ENCODE measurements at regions not wholly inside any gene's neighbourhood (a gene's known extent, or its start where the extent isn't known, plus 50 kb on each side); places are given as distances from the start of the nearest gene placed in this dataset.

DNA sequence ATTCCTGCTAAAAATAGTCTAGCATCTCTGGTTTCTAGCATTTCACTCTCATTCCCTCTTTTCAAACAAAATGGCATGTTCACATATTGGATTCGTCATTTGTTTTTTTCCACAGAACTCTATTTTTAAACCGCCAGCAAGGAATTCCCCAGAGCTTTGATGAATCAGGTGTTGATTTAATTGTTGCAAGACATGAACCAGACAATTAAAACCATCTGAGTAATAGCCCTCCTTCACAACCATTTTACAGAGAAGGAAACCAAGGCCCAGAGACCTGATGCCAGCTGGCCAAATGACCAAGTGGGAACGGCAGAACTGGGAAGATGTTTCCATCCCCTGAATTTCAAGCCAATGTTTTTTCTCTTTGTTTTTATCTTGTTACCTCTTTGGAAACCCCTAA is 167.0 kb downstream of the CAAP1 start:
- H3K36me3 Mint-ChIP-seq (ENCODE audit: insufficient read depth) = no peaks in the 10 kb centered on the region
- H3K4me3 Mint-ChIP-seq (ENCODE audit: low read depth) = no peak overlapping the region
- H3K27me3 Mint-ChIP-seq = peaks cover 4% of the 10 kb centered on the region

DNA sequence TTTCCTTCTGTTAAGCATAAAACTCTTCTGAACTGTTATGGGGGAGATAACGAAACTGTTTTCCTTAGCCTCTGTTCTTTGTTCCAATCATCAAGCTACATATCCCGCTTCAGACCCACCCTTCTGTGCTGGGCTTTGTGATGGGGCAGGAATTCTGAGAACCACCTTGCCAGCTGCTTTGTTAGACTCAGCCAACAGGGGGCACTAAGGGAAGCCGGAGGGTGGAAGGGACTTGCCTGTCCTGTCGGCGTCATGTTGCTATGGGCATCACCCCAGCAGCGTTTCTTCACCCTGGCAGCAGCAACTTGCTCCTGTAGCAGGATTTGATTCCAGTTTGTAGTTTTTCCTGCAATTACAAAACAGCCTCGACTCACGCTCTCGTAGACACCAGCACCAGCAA is 169.1 kb downstream of the CAAP1 start:
- no peak overlapping the region for H3K4me3 Mint-ChIP-seq (ENCODE audit: low read depth)

More for the DNA sequence above, 167.0 kb downstream of the CAAP1 start:
- no peak for TF ChIP-seq CTCF (IDR thresholded peaks at IDR 0.05; ENCODE audit: unreplicated experiment)
- DNase-seq (ENCODE audit: low spot score, unreplicated experiment) = no peak
- H3K4me1 Mint-ChIP-seq (ENCODE audit: low read depth) = peaks cover 8% of the 10 kb centered on the region
- H3K9me3 Mint-ChIP-seq (ENCODE audit: low read depth) = no peaks in the 10 kb centered on the region
- no peak overlapping the region for H3K27ac Mint-ChIP-seq

GRCh38 chr9:26722755-26723154 is 169.8 kb downstream of the CAAP1 start:
- peaks cover 8% of the 10 kb centered on the region for H3K4me1 Mint-ChIP-seq (ENCODE audit: low read depth)
- H3K27me3 Mint-ChIP-seq = peaks cover 4% of the 10 kb centered on the region
- H3K9me3 Mint-ChIP-seq (ENCODE audit: low read depth) = no peaks in the 10 kb centered on the region
- H3K4me3 Mint-ChIP-seq (ENCODE audit: low read depth) = no peak overlapping the region
- no peak for TF ChIP-seq CTCF (IDR thresholded peaks at IDR 0.05; ENCODE audit: unreplicated experiment)
- DNase-seq (ENCODE audit: low spot score, unreplicated experiment) = no peak
- no peak overlapping the region for H3K27ac Mint-ChIP-seq
- H3K36me3 Mint-ChIP-seq (ENCODE audit: insufficient read depth) = no peaks in the 10 kb centered on the region

More for the DNA sequence above, 169.1 kb downstream of the CAAP1 start:
- peak; percentile 52 for TF ChIP-seq CTCF (IDR thresholded peaks at IDR 0.05; ENCODE audit: unreplicated experiment)
- peak; percentile 12 for DNase-seq (ENCODE audit: low spot score, unreplicated experiment)
- Mint-ChIP-seq H3K27ac (no peak overlapping the region), H3K9me3 (ENCODE audit: low read depth) (no peaks in the 10 kb centered on the region), H3K36me3 (ENCODE audit: insufficient read depth) (no peaks in the 10 kb centered on the region), H3K4me1 (ENCODE audit: low read depth) (peaks cover 8% of the 10 kb centered on the region), H3K27me3 (peaks cover 4% of the 10 kb centered on the region)

GRCh38 chr9:26710008-26710407 is 182.6 kb downstream of the CAAP1 start:
- no peak for TF ChIP-seq CTCF (IDR thresholded peaks at IDR 0.05; ENCODE audit: unreplicated experiment)
- no peak for DNase-seq (ENCODE audit: low spot score, unreplicated experiment)
- no peaks in the 10 kb centered on the region for H3K9me3 Mint-ChIP-seq (ENCODE audit: low read depth)
- H3K4me3 Mint-ChIP-seq (ENCODE audit: low read depth) = no peak overlapping the region
- H3K36me3 Mint-ChIP-seq (ENCODE audit: insufficient read depth) = no peaks in the 10 kb centered on the region
- no peak overlapping the region for H3K27ac Mint-ChIP-seq
- peaks cover 6% of the 10 kb centered on the region for H3K27me3 Mint-ChIP-seq
- H3K4me1 Mint-ChIP-seq (ENCODE audit: low read depth) = peaks cover 1% of the 10 kb centered on the region

GRCh38 chr9:26706223-26706622 is 186.4 kb downstream of the CAAP1 start:
- Mint-ChIP-seq H3K4me1 (ENCODE audit: low read depth) (no peaks in the 10 kb centered on the region), H3K4me3 (ENCODE audit: low read depth) (no peak overlapping the region), H3K9me3 (ENCODE audit: low read depth) (no peaks in the 10 kb centered on the region), H3K27ac (no peak overlapping the region), H3K27me3 (peaks cover 6% of the 10 kb centered on the region), H3K36me3 (ENCODE audit: insufficient read depth) (no peaks in the 10 kb centered on the region)
- no peak for TF ChIP-seq CTCF (IDR thresholded peaks at IDR 0.05; ENCODE audit: unreplicated experiment)
- no peak for DNase-seq (ENCODE audit: low spot score, unreplicated experiment)
